ENCODE measurements at regions not wholly inside any gene's neighbourhood (a gene's known extent, or its start where the extent isn't known, plus 50 kb on each side); places are given as distances from the start of the nearest gene placed in this dataset.

GRCh38 chr15:62928242-62928999, 114.1 kb upstream of the TPM1 start:
- Histone ChIP-seq H2AFZ (ENCODE audit: insufficient read depth, low read depth, low read length, poor library complexity, severe bottlenecking) (no peak overlapping the region), H3K4me1 (ENCODE audit: control insufficient read depth in 2 of 2, insufficient read depth in 2 of 2, low read length in 2 of 2) (no peaks in the 10 kb centered on the region), H3K27me3 (replicated peaks in 1 of 4; ENCODE audit: control extremely low read depth in 1 of 4, control insufficient read depth in 3 of 4, insufficient read depth in 4 of 4, low read length in 3 of 4) (peaks cover 0 to 2% (median 0%) of the 10 kb centered on the region in 4 experiments), H3K36me3 (replicated peaks in 1 of 2; ENCODE audit: control extremely low read depth in 1 of 2, control insufficient read depth in 1 of 2, extremely low read depth in 1 of 2, insufficient read depth in 2 of 2, low read length in 1 of 2) (no peaks in the 10 kb centered on the region), H3K9me3 (ENCODE audit: control extremely low read depth in 1 of 3, control insufficient read depth in 2 of 3, insufficient read depth in 1 of 3, low read length in 2 of 3) (no peaks in the 10 kb centered on the region), H4K20me1 (ENCODE audit: control insufficient read depth, insufficient read depth, low read length, poor library complexity, severe bottlenecking) (no peaks in the 10 kb centered on the region), H3K4me2 (replicated peaks; ENCODE audit: low read depth, low read length, poor library complexity, severe bottlenecking) (no peak overlapping the region), H3K9ac (ENCODE audit: low read length) (no peak overlapping the region), H3K27ac (ENCODE audit: low read length in 2 of 2) (no peak overlapping the region), H3K4me3 (ENCODE audit: control extremely low read depth in 1 of 5, extremely low read depth in 1 of 5, insufficient read depth in 1 of 5, low read depth in 2 of 5, low read length in 4 of 5) (no peak overlapping the region), H3K79me2 (ENCODE audit: control insufficient read depth, insufficient read depth, low read length) (no peaks in the 10 kb centered on the region)
- H3K27ac Mint-ChIP-seq: no peak overlapping the region
- TF ChIP-seq EZH2 (IDR thresholded peaks at IDR 0.05; ENCODE audit: borderline replicate concordance, insufficient read depth, low read depth, low read length, poor library complexity, severe bottlenecking) (no peak), CTCF (IDR thresholded peaks at IDR 0.05) (no peak)
- intact Hi-C loops (cut with micrococcal nuclease): no loop called here
- H3K4me1 Mint-ChIP-seq: no peaks in the 10 kb centered on the region
- ChIA-PET CTCF (no interaction called here), POLR2A (no interaction called here)
- peaks cover 27% of the 10 kb centered on the region for H3K27me3 Mint-ChIP-seq
- no peak for DNase-seq
- no peaks in the 10 kb centered on the region for H3K9me3 Mint-ChIP-seq (ENCODE audit: insufficient read depth)
- no peak overlapping the region for H3K4me3 Mint-ChIP-seq
- ATAC-seq (ENCODE audit: low read depth): no peak
- WGBS (ENCODE audit: insufficient coverage): 95% methylated on average over 11 of the region's 12 CpGs

- Histone ChIP-seq H3K9me3 (ENCODE audit: control extremely low read depth in 1 of 3, control insufficient read depth in 2 of 3, insufficient read depth in 1 of 3, low read length in 2 of 3) (no peaks in the 10 kb centered on the region), H3K27ac (ENCODE audit: low read length in 2 of 2) (no peak overlapping the region), H3K79me2 (ENCODE audit: control insufficient read depth, insufficient read depth, low read length) (no peaks in the 10 kb centered on the region), H3K4me2 (replicated peaks; ENCODE audit: low read depth, low read length, poor library complexity, severe bottlenecking) (no peak overlapping the region), H3K4me3 (ENCODE audit: control extremely low read depth in 1 of 5, extremely low read depth in 1 of 5, insufficient read depth in 1 of 5, low read depth in 2 of 5, low read length in 4 of 5) (no peak overlapping the region), H2AFZ (ENCODE audit: insufficient read depth, low read depth, low read length, poor library complexity, severe bottlenecking) (no peak overlapping the region), H3K4me1 (ENCODE audit: control insufficient read depth in 2 of 2, insufficient read depth in 2 of 2, low read length in 2 of 2) (no peaks in the 10 kb centered on the region), H4K20me1 (ENCODE audit: control insufficient read depth, insufficient read depth, low read length, poor library complexity, severe bottlenecking) (no peaks in the 10 kb centered on the region), H3K36me3 (replicated peaks in 1 of 2; ENCODE audit: control extremely low read depth in 1 of 2, control insufficient read depth in 1 of 2, extremely low read depth in 1 of 2, insufficient read depth in 2 of 2, low read length in 1 of 2) (no peaks in the 10 kb centered on the region), H3K9ac (ENCODE audit: low read length) (no peak overlapping the region), H3K27me3 (replicated peaks in 1 of 4; ENCODE audit: control extremely low read depth in 1 of 4, control insufficient read depth in 3 of 4, insufficient read depth in 4 of 4, low read length in 3 of 4) (peaks cover 0 to 2% (median 0%) of the 10 kb centered on the region in 4 experiments)
- DNase-seq (no peak), ATAC-seq (ENCODE audit: low read depth) (no peak)
- intact Hi-C loops (cut with micrococcal nuclease): no loop called here
- Mint-ChIP-seq H3K27me3 (peaks cover 25% of the 10 kb centered on the region), H3K27ac (no peak overlapping the region), H3K4me3 (no peak overlapping the region), H3K9me3 (ENCODE audit: insufficient read depth) (no peaks in the 10 kb centered on the region), H3K4me1 (no peaks in the 10 kb centered on the region)
- TF ChIP-seq CTCF (IDR thresholded peaks at IDR 0.05) (no peak), EZH2 (IDR thresholded peaks at IDR 0.05; ENCODE audit: borderline replicate concordance, insufficient read depth, low read depth, low read length, poor library complexity, severe bottlenecking) (no peak)
- CTCF ChIA-PET: no interaction called here
- POLR2A ChIA-PET: no interaction called here
Observed at GRCh38 chr15:62929000-62929357, 113.6 kb upstream of the TPM1 start.

Data from B cell (primary cell).